IPS-18c (cell line): ENCODE measurements at regions not wholly inside any gene's neighbourhood (a gene's known extent, or its start where the extent isn't known, plus 50 kb on each side); places are given as distances from the start of the nearest gene placed in this dataset.
"Not testable (repeated sequence)": the region's sequence is repeated elsewhere in the genome, so short reads cannot be mapped to it uniquely, and the experiment has no call there.

Experiments
- H3K4me3 ChIP-seq: 2 replicates; pipeline ENCODE4 v1.7.0; 2013; ENCODE audit warnings: low read depth, mild to moderate bottlenecking, low read length, moderate library complexity; ENCODE audit not compliant: insufficient read depth
- H3K9me3 ChIP-seq: one replicate; pipeline ENCODE4 v1.6.1; 2013; ENCODE audit warnings: mild to moderate bottlenecking, low read length, moderate library complexity; ENCODE audit not compliant: control insufficient read depth, insufficient read depth

- not testable (repeated sequence) for H3K4me3 ChIP-seq, H3K9me3 ChIP-seq
Observed at GRCh38 chr1:145553795-145554194, 54.0 kb upstream of the GPR89A start.

GRCh38 chr1:145545055-145545454 lies 62.7 kb upstream of the GPR89A start:
- no peaks in the 10 kb centered on the region for H3K9me3 ChIP-seq
- H3K4me3 ChIP-seq, result no peak overlapping the region

- not testable (repeated sequence) for H3K4me3 ChIP-seq, H3K9me3 ChIP-seq
Observed at GRCh38 chr1:145541685-145542084, 66.1 kb upstream of the GPR89A start.

- not testable (repeated sequence) for H3K9me3 ChIP-seq, H3K4me3 ChIP-seq
Observed at GRCh38 chr1:145541246-145541645, 66.5 kb upstream of the GPR89A start.

GRCh38 chr1:145538118-145538882 lies 69.5 kb upstream of the GPR89A start:
- H3K9me3 ChIP-seq, H3K4me3 ChIP-seq: not testable (repeated sequence)

- H3K9me3 ChIP-seq, H3K4me3 ChIP-seq: not testable (repeated sequence)
Observed at GRCh38 chr1:145537003-145537402, 70.8 kb upstream of the GPR89A start.

- H3K9me3 ChIP-seq, H3K4me3 ChIP-seq: not testable (repeated sequence)
Observed at GRCh38 chr1:145535461-145535860, 72.3 kb upstream of the GPR89A start.

- not testable (repeated sequence) for H3K9me3 ChIP-seq, H3K4me3 ChIP-seq
Observed at GRCh38 chr1:145528068-145528564, 79.7 kb upstream of the GPR89A start.

- H3K4me3 ChIP-seq, H3K9me3 ChIP-seq: not testable (repeated sequence)
Observed at GRCh38 chr1:145520159-145520558, 87.6 kb upstream of the GPR89A start.

GRCh38 chr1:145519302-145519701 lies 88.5 kb upstream of the GPR89A start:
- not testable (repeated sequence) for H3K9me3 ChIP-seq, H3K4me3 ChIP-seq

- not testable (repeated sequence) for H3K9me3 ChIP-seq, H3K4me3 ChIP-seq
Observed at GRCh38 chr1:145513017-145513416, 87.6 kb upstream of the NBPF20 start.

- not testable (repeated sequence) for H3K9me3 ChIP-seq, H3K4me3 ChIP-seq
Observed at GRCh38 chr1:145508053-145508452, 82.7 kb upstream of the NBPF20 start.

- H3K9me3 ChIP-seq, H3K4me3 ChIP-seq: not testable (repeated sequence)
Observed at GRCh38 chr1:145505663-145506647, 80.6 kb upstream of the NBPF20 start.

GRCh38 chr1:145504834-145505413 lies 79.5 kb upstream of the NBPF20 start:
- not testable (repeated sequence) for H3K4me3 ChIP-seq, H3K9me3 ChIP-seq

- H3K4me3 ChIP-seq, H3K9me3 ChIP-seq: not testable (repeated sequence)
Observed at GRCh38 chr1:145504310-145504709, 78.9 kb upstream of the NBPF20 start.

- H3K9me3 ChIP-seq, H3K4me3 ChIP-seq: not testable (repeated sequence)
Observed at GRCh38 chr1:145500251-145500650, 74.8 kb upstream of the NBPF20 start.

- H3K4me3 ChIP-seq, H3K9me3 ChIP-seq: not testable (repeated sequence)
Observed at GRCh38 chr1:145495077-145495871, 69.9 kb upstream of the NBPF20 start.
